Liver (tissue), 8 donors: ENCODE measurements at regions not wholly inside any gene's neighbourhood (a gene's known extent, or its start where the extent isn't known, plus 50 kb on each side); places are given as distances from the start of the nearest gene placed in this dataset.

Source experiments
- DNase-seq: peaks from one replicate; pipeline ENCODE4 v3.0.0-alpha.2; 2017; ENCODE audit warnings: low spot score
- H3K27ac ChIP-seq, 2 donors: one replicate each; pipeline ENCODE4 v1.7.0; 2013; ENCODE audit warnings: inconsistent platforms in 2 of 2, low read length in 2 of 2, control low read depth in 1 of 2, low read depth in 1 of 2, mild to moderate bottlenecking in 1 of 2
- H3K27me3 ChIP-seq, 4 donors: one replicate each; pipeline versions ENCODE4 v1.6.1 to v1.7.0; 2013; ENCODE audit warnings: low read length in 3 of 4, inconsistent platforms in 1 of 4, mild to moderate bottlenecking in 1 of 4, moderate library complexity in 1 of 4; ENCODE audit not compliant: control insufficient read depth in 4 of 4, insufficient read depth in 4 of 4
- H3K36me3 ChIP-seq, 4 donors: one replicate each; pipeline versions ENCODE4 v1.6.1 to v1.7.0; 2013; ENCODE audit warnings: low read length in 3 of 4, mild to moderate bottlenecking in 3 of 4, low read depth in 1 of 4, moderate library complexity in 1 of 4; ENCODE audit not compliant: control insufficient read depth in 4 of 4, insufficient read depth in 3 of 4
- H3K4me1 ChIP-seq, 4 donors: one replicate each; pipeline versions ENCODE4 v1.6.1 to v1.7.0; 2013; ENCODE audit warnings: low read length in 3 of 4, mild to moderate bottlenecking in 3 of 4, moderate library complexity in 1 of 4; ENCODE audit not compliant: control insufficient read depth in 4 of 4, insufficient read depth in 4 of 4
- H3K4me3 ChIP-seq, 3 donors: one replicate each; pipeline versions ENCODE4 v1.6.1 to v1.7.0; 2013; ENCODE audit warnings: low read length in 3 of 3, control low read depth in 1 of 3, low read depth in 1 of 3, mild to moderate bottlenecking in 1 of 3
- H3K9ac ChIP-seq, 2 donors: one replicate each; pipeline ENCODE4 v1.7.0; 2013; ENCODE audit warnings: low read length in 2 of 2, mild to moderate bottlenecking in 2 of 2, moderate library complexity in 2 of 2, control low read depth in 1 of 2, low read depth in 1 of 2
- H3K9me3 ChIP-seq, 4 donors: one replicate each; pipeline versions ENCODE4 v1.6.1 to v1.7.0; 2013; ENCODE audit warnings: low read length in 3 of 4; ENCODE audit not compliant: control insufficient read depth in 4 of 4
- ATF3 ChIP-seq: IDR thresholded peaks from 2 replicates; pipeline ENCODE4 v1.6.1; 2016; ENCODE audit warnings: antibody characterized with exemption
- CTCF ChIP-seq: fragments of 150-350 bp; IDR thresholded peaks from 2 replicates; pipeline ENCODE4 v1.5.1; 2017; ENCODE audit warnings: improper control_type of control experiment, low read depth, low read length; ENCODE audit not compliant: missing input control
- FOXA1 ChIP-seq: IDR thresholded peaks from 2 replicates; pipeline ENCODE4 v1.6.1; 2016; ENCODE audit warnings: antibody characterized with exemption
- GABPA ChIP-seq, 2 donors: IDR thresholded peaks in 1 of 2; conservative IDR thresholded peaks in 1 of 2; 2 replicates each; pipeline ENCODE4 v1.6.1; 2016; ENCODE audit warnings: antibody characterized with exemption in 2 of 2, mild to moderate bottlenecking in 1 of 2, moderate library complexity in 1 of 2
- HNF4A ChIP-seq, 2 donors: conservative IDR thresholded peaks; 2 replicates each; pipeline ENCODE4 v1.6.1; 2016; ENCODE audit warnings: antibody characterized with exemption in 2 of 2, mild to moderate bottlenecking in 2 of 2
- HNF4G ChIP-seq: IDR thresholded peaks from 2 replicates; pipeline ENCODE4 v1.6.1; 2016; ENCODE audit warnings: antibody characterized with exemption
- JUND ChIP-seq, 2 donors: IDR thresholded peaks; 2 replicates each; pipeline ENCODE4 v1.6.1; 2016; ENCODE audit warnings: antibody characterized with exemption in 2 of 2
- MAX ChIP-seq: IDR thresholded peaks from 2 replicates; pipeline ENCODE4 v1.6.1; 2016; ENCODE audit warnings: antibody characterized with exemption
- NR2F2 ChIP-seq: IDR thresholded peaks from 2 replicates; pipeline ENCODE4 v1.6.1; 2016; ENCODE audit warnings: antibody characterized with exemption
- REST ChIP-seq: IDR thresholded peaks from 2 replicates; pipeline ENCODE4 v1.6.1; 2016; ENCODE audit warnings: antibody characterized with exemption, mild to moderate bottlenecking
- RXRA ChIP-seq, 2 donors: IDR thresholded peaks; 2 replicates each; pipeline ENCODE4 v1.6.1; 2017 to 2018; ENCODE audit warnings: antibody characterized with exemption in 2 of 2, mild to moderate bottlenecking in 1 of 2
- SP1 ChIP-seq: IDR thresholded peaks from 2 replicates; pipeline ENCODE4 v1.6.1; 2018; ENCODE audit warnings: antibody characterized with exemption, mild to moderate bottlenecking
- TAF1 ChIP-seq: conservative IDR thresholded peaks from 2 replicates; pipeline ENCODE4 v1.6.1; 2016; ENCODE audit warnings: antibody characterized with exemption, mild to moderate bottlenecking
- ZBTB33 ChIP-seq: IDR thresholded peaks from 2 replicates; pipeline ENCODE4 v1.6.1; 2016; ENCODE audit warnings: antibody characterized with exemption
- WGBS: extraction: QIAGEN DNeasy Blood & Tissue Kit; methylation state at CpG from one replicate; pipeline ENCODE4 v1.1.7; 2013; 5-methylcytosine and 5-hydroxymethylcytosine counted together
- donor health status: healthy.
- donor health status: healthy.
- donor health status: healthy.
- donor health status: healthy.
- donor health status: healthy.

GRCh38 chr2:160822006-160822405 is 328.4 kb upstream of the RBMS1 start:
- no peaks in the 10 kb centered on the region for H3K27me3 ChIP-seq
- no peak overlapping the region for H3K9ac ChIP-seq
- H3K36me3 ChIP-seq = no peaks in the 10 kb centered on the region
- H3K4me3 ChIP-seq = no peak overlapping the region
- H3K4me1 ChIP-seq = no peaks in the 10 kb centered on the region
- H3K9me3 ChIP-seq = peaks cover 0 to 15% (median 10%) of the 10 kb centered on the region in 4 donors
- H3K27ac ChIP-seq = no peak overlapping the region
- TF ChIP-seq ZBTB33 = no peak
- no peak for DNase-seq

- Histone ChIP-seq H3K27ac (no peak overlapping the region), H3K27me3 (no peaks in the 10 kb centered on the region), H3K9ac (no peak overlapping the region), H3K4me1 (no peaks in the 10 kb centered on the region), H3K4me3 (no peak overlapping the region), H3K36me3 (no peaks in the 10 kb centered on the region), H3K9me3 (peaks cover 0 to 15% (median 10%) of the 10 kb centered on the region in 4 donors)
- no peak for DNase-seq
- WGBS = 72% methylated on average over 1 of the region's 1 CpG
- TF ChIP-seq REST = no peak
- no peak for TF ChIP-seq TAF1
- TF ChIP-seq GABPA (IDR thresholded peaks at IDR 0.05 in 1 of 2, conservative IDR thresholded peaks at IDR 0.05 in 1 of 2) = no peak
- TF ChIP-seq ATF3 = no peak
- no peak for TF ChIP-seq SP1
- no peak for TF ChIP-seq NR2F2
- TF ChIP-seq RXRA (IDR thresholded peaks at IDR 0.05) = no peak
- no peak for TF ChIP-seq CTCF
- TF ChIP-seq MAX = no peak
- no peak for TF ChIP-seq HNF4G
- no peak for TF ChIP-seq ZBTB33
- no peak for TF ChIP-seq FOXA1
- TF ChIP-seq JUND (IDR thresholded peaks at IDR 0.05) = no peak
- TF ChIP-seq HNF4A (conservative IDR thresholded peaks at IDR 0.05) = no peak
Observed at GRCh38 chr2:160825433-160825832, 331.8 kb upstream of the RBMS1 start.
